GM12872 (cell line): ENCODE measurements at regions not wholly inside any gene's neighbourhood (a gene's known extent, or its start where the extent isn't known, plus 50 kb on each side); places are given as distances from the start of the nearest gene placed in this dataset.

Experiments
- TF ChIP-seq, protein P1 (sequence below): IDR thresholded peaks from 3 replicates; pipeline ENCODE4 v1.5.1; 2011; ENCODE audit warnings: low read depth, mild to moderate bottlenecking, low read length, moderate library complexity; ENCODE audit not compliant: insufficient read depth

DNA sequence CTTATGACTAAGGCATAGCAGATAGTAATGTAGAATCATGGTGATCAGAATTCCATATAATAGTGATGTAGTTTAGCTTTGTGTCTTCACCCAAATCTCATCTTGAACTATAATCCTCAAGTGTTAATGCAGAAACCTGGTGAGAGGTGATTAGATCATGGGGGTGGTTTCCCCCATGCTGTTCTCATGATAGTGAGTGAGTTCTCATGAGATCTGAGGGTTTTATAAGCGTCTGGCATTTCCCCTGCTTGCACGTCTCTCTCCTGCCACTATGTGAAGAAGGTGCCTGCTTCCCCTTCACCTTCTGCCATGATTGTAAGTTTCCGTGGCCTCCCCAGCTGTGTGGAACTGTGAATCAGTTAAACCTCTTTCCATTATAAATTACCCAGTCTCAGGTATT is 138.7 kb upstream of the CBLB start:
- TF ChIP-seq, protein P1, sequence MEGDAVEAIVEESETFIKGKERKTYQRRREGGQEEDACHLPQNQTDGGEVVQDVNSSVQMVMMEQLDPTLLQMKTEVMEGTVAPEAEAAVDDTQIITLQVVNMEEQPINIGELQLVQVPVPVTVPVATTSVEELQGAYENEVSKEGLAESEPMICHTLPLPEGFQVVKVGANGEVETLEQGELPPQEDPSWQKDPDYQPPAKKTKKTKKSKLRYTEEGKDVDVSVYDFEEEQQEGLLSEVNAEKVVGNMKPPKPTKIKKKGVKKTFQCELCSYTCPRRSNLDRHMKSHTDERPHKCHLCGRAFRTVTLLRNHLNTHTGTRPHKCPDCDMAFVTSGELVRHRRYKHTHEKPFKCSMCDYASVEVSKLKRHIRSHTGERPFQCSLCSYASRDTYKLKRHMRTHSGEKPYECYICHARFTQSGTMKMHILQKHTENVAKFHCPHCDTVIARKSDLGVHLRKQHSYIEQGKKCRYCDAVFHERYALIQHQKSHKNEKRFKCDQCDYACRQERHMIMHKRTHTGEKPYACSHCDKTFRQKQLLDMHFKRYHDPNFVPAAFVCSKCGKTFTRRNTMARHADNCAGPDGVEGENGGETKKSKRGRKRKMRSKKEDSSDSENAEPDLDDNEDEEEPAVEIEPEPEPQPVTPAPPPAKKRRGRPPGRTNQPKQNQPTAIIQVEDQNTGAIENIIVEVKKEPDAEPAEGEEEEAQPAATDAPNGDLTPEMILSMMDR: no peak

DNA sequence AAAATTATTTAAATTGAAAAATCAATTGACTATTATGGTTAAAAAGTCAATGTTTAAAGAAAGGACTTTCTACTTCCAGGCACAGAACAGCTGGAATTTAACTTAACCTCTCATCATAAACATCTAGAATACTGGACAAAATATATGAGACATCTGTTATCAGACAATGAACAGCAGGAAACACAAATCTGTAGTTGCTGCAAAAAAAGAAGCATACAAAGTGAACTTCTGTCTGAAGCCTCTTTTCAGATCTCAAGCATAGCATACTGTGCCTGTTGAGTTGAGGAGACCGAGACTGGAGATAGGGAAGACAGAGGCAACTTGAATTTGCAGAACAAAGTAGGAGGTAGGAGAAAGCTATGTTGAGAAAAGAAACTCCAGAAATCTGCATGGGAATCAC is 140.0 kb upstream of the CBLB start:
- TF ChIP-seq, protein P1: no peak

DNA sequence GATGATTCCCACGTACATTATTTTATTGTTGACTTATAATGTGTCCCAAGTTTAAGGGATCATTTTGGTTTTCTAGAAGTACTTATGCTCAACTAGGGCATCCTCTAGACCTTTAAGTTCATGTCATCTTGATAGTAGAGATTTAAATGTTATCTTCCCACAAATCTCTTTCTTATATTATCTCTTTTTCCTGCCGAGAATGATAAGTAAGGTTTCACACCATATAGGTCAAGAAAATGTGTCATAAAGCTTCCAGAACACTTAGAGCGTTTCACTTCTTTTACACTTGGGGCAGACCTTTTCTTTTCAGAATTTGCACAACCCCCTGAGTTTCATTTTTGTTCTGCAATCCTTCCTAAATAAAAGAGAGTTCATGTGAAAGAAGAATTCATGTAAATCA is 142.0 kb upstream of the CBLB start:
- TF ChIP-seq, protein P1: no peak

DNA sequence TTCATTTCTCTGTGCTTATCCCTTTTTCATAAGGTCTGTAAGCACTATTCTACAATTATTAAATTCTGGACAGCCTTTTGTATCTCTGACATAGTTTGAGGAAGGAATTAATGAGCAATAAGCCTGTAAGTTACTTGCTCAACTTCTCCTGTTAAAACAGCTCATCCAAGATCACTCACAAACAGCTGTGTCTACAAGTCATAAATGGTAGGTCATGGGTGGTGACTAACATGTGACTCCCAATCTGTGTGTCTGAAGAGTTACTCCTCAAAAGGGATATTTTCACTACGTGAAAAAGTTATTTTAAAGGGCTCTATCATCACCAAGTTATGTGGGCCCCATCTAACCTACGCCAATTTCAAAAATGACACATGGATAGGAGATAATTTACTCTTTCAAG is 145.2 kb upstream of the CBLB start:
- TF ChIP-seq, protein P1: no peak

DNA sequence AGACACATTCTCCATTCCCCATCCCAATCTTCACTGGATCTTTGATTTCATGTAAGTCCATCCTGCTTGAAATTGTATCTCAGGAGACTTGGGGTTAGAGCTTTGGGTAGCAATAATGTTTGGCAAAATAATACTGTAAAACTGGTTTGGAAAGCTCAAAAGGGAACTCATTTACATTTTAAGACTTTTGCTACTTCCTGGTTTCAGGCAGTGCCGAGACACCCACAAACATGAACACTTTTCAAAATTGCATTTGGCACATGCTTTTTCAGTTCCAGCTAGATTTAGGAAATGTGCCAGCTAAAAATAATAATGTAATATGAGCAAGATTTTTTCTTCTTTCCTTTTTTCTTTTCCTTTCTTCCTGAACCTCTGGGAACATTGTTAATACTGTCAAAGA is 145.7 kb upstream of the CBLB start:
- TF ChIP-seq, protein P1: no peak

DNA sequence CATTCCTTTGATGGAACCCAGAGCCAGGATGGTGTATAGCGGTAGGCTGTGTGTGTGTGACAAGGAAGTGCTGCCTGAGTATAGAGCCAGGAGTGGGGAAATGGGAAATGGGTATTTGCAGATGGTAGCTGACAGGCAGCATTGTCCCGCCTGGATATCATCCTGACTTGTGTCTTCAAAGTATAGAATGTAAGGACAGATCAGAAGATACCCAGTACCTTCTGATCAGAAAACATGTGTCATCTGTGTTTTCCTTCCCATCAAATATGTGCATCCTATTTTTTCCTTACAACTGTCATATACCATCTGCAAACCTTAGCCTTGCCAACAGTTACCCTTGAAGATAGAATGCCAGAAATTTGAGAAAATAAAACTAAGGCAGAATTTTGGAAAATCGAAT is 146.2 kb upstream of the CBLB start:
- TF ChIP-seq, protein P1: no peak

DNA sequence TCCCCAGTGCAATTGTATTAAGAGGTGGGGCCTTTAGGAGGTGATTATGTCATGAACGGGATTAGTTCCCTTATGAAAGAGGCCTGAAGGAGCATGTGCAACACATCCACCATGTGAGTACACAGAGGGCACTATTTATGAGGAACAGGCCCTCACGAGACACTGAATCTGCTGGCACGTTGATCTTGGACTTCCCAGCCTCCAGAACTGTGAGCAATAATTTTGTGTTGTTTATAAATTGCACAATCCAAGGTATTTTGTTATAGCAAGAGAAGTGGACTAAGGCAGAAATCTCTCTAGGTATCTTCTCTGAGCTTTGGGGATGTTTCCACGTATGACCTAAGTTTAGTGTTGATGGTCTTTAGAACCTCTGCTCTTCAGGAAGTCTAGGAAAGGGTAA is 149.3 kb upstream of the CBLB start:
- TF ChIP-seq, protein P1: no peak
